IMR-90 (cell line): ENCODE measurements at regions not wholly inside any gene's neighbourhood (a gene's known extent, or its start where the extent isn't known, plus 50 kb on each side); places are given as distances from the start of the nearest gene placed in this dataset.
A peak's percentile ranks its signal among the peaks of the same experiment; 100 is the strongest.

ENCODE experiments used
- ATAC-seq: fragments of 200-7000 bp; cut with Tn5 transposase; 2 replicates; pipeline ENCODE4 v1.9.1; 2020; ENCODE audit warnings: low read depth, mild to moderate bottlenecking, moderate library complexity
- BruUV-seq: library from RNA; stranded (reverse); fragments of 400-500 nt; replicated peaks from 2 replicates; lab custom pipeline; 2021; lab: Mats Ljungman, UMichigan
- CTCF ChIA-PET: fragments of 300-600 bp; formaldehyde crosslinking; extraction: SDS; loops from one replicate; lab custom pipeline; 2021; ENCODE audit warnings: antibody characterized with exemption; lab: Yijun Ruan, JAX
- POLR2A ChIA-PET: fragments of 300-600 bp; sonication (Branson Sonifier 250); formaldehyde crosslinking; loops from one replicate; lab custom pipeline; 2022; ENCODE audit warnings: antibody characterized with exemption; ENCODE audit not compliant: unreplicated experiment; lab: Charles Lee
- DNase-seq: peaks from one replicate; pipeline ENCODE4 v3.0.0; 2013
- H2AFZ ChIP-seq: replicated peaks from 2 replicates; pipeline ENCODE3; 2013; ENCODE audit warnings: low read length, mild to moderate bottlenecking; ENCODE audit not compliant: poor library complexity
- H2AK5ac ChIP-seq: 2 replicates; pipeline ENCODE4 v1.6.1; 2013; ENCODE audit warnings: low read depth, low read length, inconsistent platforms
- H2AK9ac ChIP-seq: replicated peaks from 2 replicates; pipeline ENCODE3; 2013; ENCODE audit warnings: mild to moderate bottlenecking, low read depth, low read length, moderate library complexity; ENCODE audit not compliant: poor library complexity
- H2BK120ac ChIP-seq: 2 replicates; pipeline ENCODE4 v1.6.1; 2013; ENCODE audit warnings: low read depth, low read length, inconsistent platforms
- H2BK15ac ChIP-seq: 3 replicates; pipeline ENCODE4 v1.6.1; 2013; ENCODE audit warnings: low read depth, low read length, inconsistent platforms
- H2BK20ac ChIP-seq: 2 replicates; pipeline ENCODE4 v1.6.1; 2013; ENCODE audit warnings: low read depth, mild to moderate bottlenecking, inconsistent platforms, low read length, moderate library complexity
- H2BK5ac ChIP-seq: 2 replicates; pipeline ENCODE4 v1.6.1; 2013; ENCODE audit warnings: mild to moderate bottlenecking, low read depth, low read length, inconsistent platforms; ENCODE audit not compliant: poor library complexity, severe bottlenecking
- H3K14ac ChIP-seq: replicated peaks from 2 replicates; pipeline ENCODE4 v1.6.1; 2013; ENCODE audit warnings: low read depth, low read length, inconsistent platforms
- H3K18ac ChIP-seq: 2 replicates; pipeline ENCODE4 v1.6.1; 2013; ENCODE audit warnings: low read depth, low read length, control low read depth
- H3K23ac ChIP-seq: 2 replicates; pipeline ENCODE4 v1.6.1; 2013; ENCODE audit warnings: low read depth, low read length, inconsistent platforms
- H3K27ac ChIP-seq: 2 replicates; pipeline ENCODE4 v1.5.1; 2013; ENCODE audit warnings: mild to moderate bottlenecking, control low read depth, low read length; ENCODE audit not compliant: insufficient read depth
- H3K27me3 ChIP-seq: 2 replicates; pipeline ENCODE4 v1.6.1; 2013; ENCODE audit warnings: low read length; ENCODE audit not compliant: control insufficient read depth, insufficient read depth
- H3K36me3 ChIP-seq: 2 replicates; pipeline ENCODE4 v1.6.1; 2013; ENCODE audit warnings: low read length, mixed read lengths; ENCODE audit not compliant: control insufficient read depth, insufficient read depth
- H3K4ac ChIP-seq: 2 replicates; pipeline ENCODE4 v1.6.1; 2013; ENCODE audit warnings: low read depth, low read length, inconsistent platforms
- H3K4me1 ChIP-seq: 2 replicates; pipeline ENCODE4 v1.6.1; 2013; ENCODE audit warnings: low read length, mixed read lengths; ENCODE audit not compliant: control insufficient read depth, insufficient read depth
- H3K4me2 ChIP-seq: 2 replicates; pipeline ENCODE4 v1.6.1; 2013; ENCODE audit warnings: low read depth, mild to moderate bottlenecking, control low read depth, low read length, moderate library complexity
- H3K4me3 ChIP-seq: 2 replicates; pipeline ENCODE4 v1.5.1; 2013; ENCODE audit warnings: low read depth, mild to moderate bottlenecking, control low read depth, low read length, moderate library complexity; ENCODE audit not compliant: insufficient read depth
- H3K56ac ChIP-seq: 2 replicates; pipeline ENCODE4 v1.6.1; 2013; ENCODE audit warnings: low read length, inconsistent platforms; ENCODE audit not compliant: insufficient read depth; ENCODE audit errors: extremely low read depth
- H3K79me1 ChIP-seq, 2 experiments: 2 replicates each; pipeline ENCODE4 v1.6.1; 2013; ENCODE audit warnings: low read length in 2 of 2, inconsistent platforms in 1 of 2, low read depth in 1 of 2
- H3K9ac ChIP-seq: 2 replicates; pipeline ENCODE4 v1.6.1; 2013; ENCODE audit warnings: low read depth, low read length, control low read depth
- H3K9me1 ChIP-seq: 2 replicates; pipeline ENCODE4 v1.6.1; 2013; ENCODE audit warnings: low read length, inconsistent platforms; ENCODE audit not compliant: insufficient read depth
- H3K9me3 ChIP-seq: 2 replicates; pipeline ENCODE4 v1.6.1; 2013; ENCODE audit warnings: low read length; ENCODE audit not compliant: control insufficient read depth, insufficient read depth
- H4K20me1 ChIP-seq: 2 replicates; pipeline ENCODE4 v1.6.1; 2013; ENCODE audit warnings: low read length, inconsistent platforms; ENCODE audit not compliant: insufficient read depth
- H4K5ac ChIP-seq: 2 replicates; pipeline ENCODE4 v1.6.1; 2013; ENCODE audit warnings: mild to moderate bottlenecking, low read depth, low read length, control low read depth
- H4K8ac ChIP-seq, 2 experiments: 2 replicates each; pipeline ENCODE4 v1.6.1; 2013; ENCODE audit warnings: low read depth in 2 of 2, low read length in 2 of 2, control low read depth in 1 of 2, inconsistent platforms in 1 of 2
- H4K91ac ChIP-seq: 2 replicates; pipeline ENCODE4 v1.6.1; 2013; ENCODE audit warnings: low read depth, low read length, inconsistent platforms; ENCODE audit not compliant: insufficient read depth
- CHD1 ChIP-seq: IDR thresholded peaks from 2 replicates; pipeline ENCODE4 v1.6.1; 2012; ENCODE audit warnings: low read depth, low read length, improper control_type of control experiment
- MAFK ChIP-seq: IDR thresholded peaks from 2 replicates; pipeline ENCODE4 v1.6.1; 2012; ENCODE audit warnings: low read depth, low read length, improper control_type of control experiment
- NFE2L2 ChIP-seq: fragments of 150-350 bp; IDR thresholded peaks from 2 replicates; pipeline ENCODE4 v1.6.1; 2016; ENCODE audit warnings: low read depth, mild to moderate bottlenecking, low read length
- USF2 ChIP-seq: fragments of 150-350 bp; IDR thresholded peaks from 2 replicates; pipeline ENCODE4 v1.6.1; 2017; ENCODE audit warnings: mild to moderate bottlenecking, antibody characterized with exemption, low read length, low read depth
- WGBS, 2 experiments: methylation state at CpG; one replicate each; pipeline versions ENCODE4 v1.1.5 to v1.1.7; 2013; ENCODE audit warnings: missing lambda C conversion rate in 2 of 2; ENCODE audit not compliant: insufficient read length in 1 of 2; ENCODE audit errors: extremely low coverage in 2 of 2; 5-methylcytosine and 5-hydroxymethylcytosine counted together
- dilution Hi-C: fragments of 300-500 bp; cut with HindIII; formaldehyde crosslinking; loops from one replicate; pipeline ENCODE4 v1.14.3; 2018; ENCODE audit warnings: low sequenced_read_pairs; ENCODE audit not compliant: unreplicated experiment
- in situ Hi-C: fragments of 300-500 bp; cut with MboI; formaldehyde crosslinking; loops from 3 replicates; pipeline ENCODE4 v1.14.3; 2019; ENCODE audit warnings: low sequenced_read_pairs, inconsistent platforms, mixed read lengths
- intact Hi-C: fragments of 100-400 bp; cut with micrococcal nuclease; formaldehyde crosslinking; loops from 2 replicates; pipeline ENCODE4 v1.10.0; 2022

DNA sequence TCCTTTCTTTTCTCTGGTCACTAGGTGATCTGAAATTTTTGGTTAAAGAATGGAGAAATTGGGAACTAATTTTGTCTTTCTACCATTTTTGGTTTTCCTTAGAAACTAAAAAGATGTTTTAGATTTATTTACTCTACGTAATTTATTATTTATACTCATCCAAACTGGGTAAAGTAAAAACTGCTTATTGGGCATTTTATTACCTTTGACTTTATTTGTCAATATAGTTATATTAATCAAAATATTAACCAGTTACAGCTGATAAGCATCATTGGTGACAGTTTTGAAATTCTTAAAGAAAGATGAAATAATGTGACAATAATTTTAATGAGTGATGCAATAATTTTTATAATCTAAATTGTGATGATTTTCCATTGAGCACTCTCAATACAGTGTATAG is 502.0 kb upstream of the RAG2 start:
- no peak overlapping the region for H2AK9ac ChIP-seq
- no peak overlapping the region for H3K56ac ChIP-seq
- H3K4me2 ChIP-seq, result no peak overlapping the region
- ATAC-seq (no peak), DNase-seq (no peak)
- no peak overlapping the region for H2BK5ac ChIP-seq
- H3K27ac ChIP-seq, result no peak overlapping the region
- no peaks in the 10 kb centered on the region for H4K20me1 ChIP-seq
- H3K4me3 ChIP-seq, result no peak overlapping the region
- no peak overlapping the region for H2BK120ac ChIP-seq
- no peak overlapping the region for H2BK15ac ChIP-seq
- TF ChIP-seq MAFK, result peak; percentile 69
- no peak for TF ChIP-seq CHD1
- TF ChIP-seq NFE2L2, result no peak
- no peak for TF ChIP-seq USF2
- no peak overlapping the region for H3K9ac ChIP-seq
- H4K8ac ChIP-seq, result no peak overlapping the region
- no peaks in the 10 kb centered on the region for H3K36me3 ChIP-seq
- H2BK20ac ChIP-seq, result no peak overlapping the region
- intact Hi-C loops, result no loop called here
- H3K14ac ChIP-seq, result no peak overlapping the region
- no peak overlapping the region for H3K4ac ChIP-seq
- no peak overlapping the region for H3K18ac ChIP-seq
- H3K27me3 ChIP-seq, result no peaks in the 10 kb centered on the region
- no peak overlapping the region for H2AFZ ChIP-seq
- no TSS peak for BruUV-seq
- dilution Hi-C loops, result no loop called here
- no peaks in the 10 kb centered on the region for H3K9me3 ChIP-seq
- H2AK5ac ChIP-seq, result no peak overlapping the region
- in situ Hi-C loops, result no loop called here
- no peaks in the 10 kb centered on the region for H3K79me1 ChIP-seq
- H4K91ac ChIP-seq, result no peak overlapping the region
- H3K9me1 ChIP-seq, result no peaks in the 10 kb centered on the region
- H3K4me1 ChIP-seq, result no peaks in the 10 kb centered on the region
- H4K5ac ChIP-seq, result no peak overlapping the region
- no CpG with 5 or more reads among the region's 1 CpG for WGBS, 2 experiments
- ChIA-PET POLR2A (no interaction called here), CTCF (no interaction called here)
- H3K23ac ChIP-seq, result no peak overlapping the region
